Astrocyte (in vitro differentiated cells and primary cell): ENCODE measurements at regions not wholly inside any gene's neighbourhood (a gene's known extent, or its start where the extent isn't known, plus 50 kb on each side); places are given as distances from the start of the nearest gene placed in this dataset.

Experiments
- DNase-seq: peaks from one replicate; pipeline ENCODE4 v3.0.0-alpha.2; 2010; ENCODE audit warnings: low read depth
- FAIRE-seq: peaks from 2 replicates; lab custom pipeline; 2011; peaks lifted over from hg19 to GRCh38; lab: Jason Lieb, UNC
- H2AFZ ChIP-seq: 2 replicates; pipeline ENCODE4 v1.6.0; 2012; ENCODE audit warnings: low read depth, low read length, inconsistent platforms
- H3K27ac ChIP-seq: 2 replicates; pipeline ENCODE4 v1.5.1; 2011; ENCODE audit warnings: low read depth, low read length, inconsistent platforms
- H3K27me3 ChIP-seq: 2 replicates; pipeline ENCODE4 v1.6.0; 2011; ENCODE audit warnings: low read length, inconsistent platforms; ENCODE audit not compliant: insufficient read depth
- H3K36me3 ChIP-seq: 2 replicates; pipeline ENCODE4 v1.5.1; 2011; ENCODE audit warnings: low read length, inconsistent platforms; ENCODE audit not compliant: insufficient read depth
- H3K4me1 ChIP-seq: 2 replicates; pipeline ENCODE4 v1.5.1; 2011; ENCODE audit warnings: low read length, inconsistent platforms; ENCODE audit not compliant: insufficient read depth
- H3K4me2 ChIP-seq: 2 replicates; pipeline ENCODE4 v1.6.0; 2012; ENCODE audit warnings: low read length, inconsistent platforms
- H3K4me3 ChIP-seq: 2 replicates; pipeline ENCODE4 v1.5.1; 2011; ENCODE audit warnings: low read depth, mild to moderate bottlenecking, low read length, inconsistent platforms; ENCODE audit not compliant: insufficient read depth
- H3K79me2 ChIP-seq: 2 replicates; pipeline ENCODE4 v1.6.0; 2012; ENCODE audit warnings: mild to moderate bottlenecking, low read length, inconsistent platforms; ENCODE audit not compliant: insufficient read depth
- H3K9ac ChIP-seq: 2 replicates; pipeline ENCODE4 v1.6.0; 2012; ENCODE audit warnings: mild to moderate bottlenecking, low read length, inconsistent platforms
- H3K9me3 ChIP-seq: 2 replicates; pipeline ENCODE4 v1.5.1; 2012; ENCODE audit warnings: low read depth, mild to moderate bottlenecking, low read length, inconsistent platforms; ENCODE audit not compliant: insufficient read depth
- H4K20me1 ChIP-seq: 2 replicates; pipeline ENCODE4 v1.6.0; 2012; ENCODE audit warnings: low read length, inconsistent platforms; ENCODE audit not compliant: insufficient read depth
- H3K27ac Mint-ChIP-seq: one replicate; pipeline ENCODE4 v1.8.0; 2021; ENCODE audit warnings: mild to moderate bottlenecking, mixed read lengths; ENCODE audit not compliant: unreplicated experiment
- H3K27me3 Mint-ChIP-seq: one replicate; pipeline ENCODE4 v1.8.0; 2021; ENCODE audit warnings: low read depth, mixed read lengths; ENCODE audit not compliant: unreplicated experiment
- H3K36me3 Mint-ChIP-seq: one replicate; pipeline ENCODE4 v1.8.0; 2021; ENCODE audit warnings: low read depth, mixed read lengths; ENCODE audit not compliant: unreplicated experiment
- H3K4me1 Mint-ChIP-seq: one replicate; pipeline ENCODE4 v1.8.0; 2021; ENCODE audit warnings: low read depth, mixed read lengths; ENCODE audit not compliant: unreplicated experiment
- H3K4me3 Mint-ChIP-seq: one replicate; pipeline ENCODE4 v1.8.0; 2021; ENCODE audit warnings: mild to moderate bottlenecking, moderate library complexity, mixed read lengths; ENCODE audit not compliant: unreplicated experiment
- H3K9me3 Mint-ChIP-seq: one replicate; pipeline ENCODE4 v1.8.0; 2021; ENCODE audit warnings: mild to moderate bottlenecking, mixed read lengths; ENCODE audit not compliant: unreplicated experiment
- EZH2 ChIP-seq: IDR thresholded peaks from 2 replicates; pipeline ENCODE4 v1.6.1; 2012; ENCODE audit warnings: mild to moderate bottlenecking, low read length, inconsistent platforms; ENCODE audit not compliant: insufficient read depth
- TF ChIP-seq, protein P1 (sequence below): IDR thresholded peaks from 2 replicates; pipeline ENCODE4 v1.5.1; 2011; ENCODE audit warnings: low read depth, mild to moderate bottlenecking, inconsistent platforms, low read length, moderate library complexity; ENCODE audit not compliant: insufficient read depth

DNA sequence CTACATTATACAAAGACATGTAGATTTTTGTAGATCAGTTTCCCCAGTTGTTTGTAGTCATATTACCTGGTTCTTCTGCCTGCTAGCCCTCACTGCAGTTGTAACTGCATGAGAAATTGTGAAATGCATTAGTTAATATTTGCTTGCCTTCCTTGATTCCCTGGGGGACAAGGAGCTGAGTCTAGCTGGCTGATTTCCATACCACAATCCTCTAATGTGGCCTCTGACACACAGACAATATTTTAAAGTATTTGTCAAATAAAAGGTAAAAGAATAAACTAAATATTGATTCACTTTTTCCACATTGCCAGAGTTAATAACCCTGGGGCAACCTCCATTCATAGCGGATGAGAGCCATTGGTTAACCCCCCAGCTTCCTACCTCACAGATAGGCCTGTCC is 128.8 kb upstream of the TMEM132C start:
- Histone ChIP-seq H4K20me1 (no peaks in the 10 kb centered on the region), H2AFZ (no peak overlapping the region), H3K9me3 (no peaks in the 10 kb centered on the region), H3K4me3 (no peak overlapping the region), H3K79me2 (no peaks in the 10 kb centered on the region), H3K4me2 (no peak overlapping the region), H3K4me1 (no peaks in the 10 kb centered on the region), H3K9ac (no peak overlapping the region), H3K36me3 (no peaks in the 10 kb centered on the region), H3K27me3 (no peaks in the 10 kb centered on the region), H3K27ac (no peak overlapping the region)
- Mint-ChIP-seq H3K4me1 (no peaks in the 10 kb centered on the region), H3K36me3 (no peaks in the 10 kb centered on the region), H3K27ac (no peak overlapping the region), H3K4me3 (no peak overlapping the region), H3K9me3 (peaks cover 5% of the 10 kb centered on the region), H3K27me3 (no peaks in the 10 kb centered on the region)
- no peak for FAIRE-seq
- DNase-seq: no peak
- TF ChIP-seq, protein P1, sequence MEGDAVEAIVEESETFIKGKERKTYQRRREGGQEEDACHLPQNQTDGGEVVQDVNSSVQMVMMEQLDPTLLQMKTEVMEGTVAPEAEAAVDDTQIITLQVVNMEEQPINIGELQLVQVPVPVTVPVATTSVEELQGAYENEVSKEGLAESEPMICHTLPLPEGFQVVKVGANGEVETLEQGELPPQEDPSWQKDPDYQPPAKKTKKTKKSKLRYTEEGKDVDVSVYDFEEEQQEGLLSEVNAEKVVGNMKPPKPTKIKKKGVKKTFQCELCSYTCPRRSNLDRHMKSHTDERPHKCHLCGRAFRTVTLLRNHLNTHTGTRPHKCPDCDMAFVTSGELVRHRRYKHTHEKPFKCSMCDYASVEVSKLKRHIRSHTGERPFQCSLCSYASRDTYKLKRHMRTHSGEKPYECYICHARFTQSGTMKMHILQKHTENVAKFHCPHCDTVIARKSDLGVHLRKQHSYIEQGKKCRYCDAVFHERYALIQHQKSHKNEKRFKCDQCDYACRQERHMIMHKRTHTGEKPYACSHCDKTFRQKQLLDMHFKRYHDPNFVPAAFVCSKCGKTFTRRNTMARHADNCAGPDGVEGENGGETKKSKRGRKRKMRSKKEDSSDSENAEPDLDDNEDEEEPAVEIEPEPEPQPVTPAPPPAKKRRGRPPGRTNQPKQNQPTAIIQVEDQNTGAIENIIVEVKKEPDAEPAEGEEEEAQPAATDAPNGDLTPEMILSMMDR: no peak
- no peak for TF ChIP-seq EZH2

DNA sequence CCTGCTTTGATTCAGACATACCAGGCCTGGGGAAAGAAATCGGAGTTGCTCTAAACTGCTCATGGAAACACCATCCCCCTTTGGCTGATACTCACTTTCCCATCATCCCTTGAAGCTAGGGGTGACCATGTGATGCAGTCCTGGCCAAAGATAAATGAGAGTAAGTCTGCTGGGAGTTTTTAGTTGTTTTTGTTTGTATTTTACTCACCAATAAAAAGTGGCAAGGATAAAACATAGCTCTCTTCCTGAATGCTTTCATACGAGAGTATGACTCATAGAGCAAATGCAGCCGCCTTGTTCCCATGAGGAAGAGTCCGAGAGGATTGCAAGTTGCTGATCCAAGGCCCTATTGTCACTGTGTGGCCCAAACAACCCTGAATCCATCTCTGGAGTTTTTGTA is 126.4 kb upstream of the TMEM132C start:
- H3K9ac ChIP-seq: no peak overlapping the region
- no peak overlapping the region for H3K27ac ChIP-seq
- no peaks in the 10 kb centered on the region for H3K79me2 ChIP-seq
- DNase-seq (no peak), FAIRE-seq (no peak)
- Mint-ChIP-seq H3K4me1 (no peaks in the 10 kb centered on the region), H3K9me3 (peaks cover 13% of the 10 kb centered on the region), H3K36me3 (no peaks in the 10 kb centered on the region), H3K27me3 (no peaks in the 10 kb centered on the region), H3K4me3 (no peak overlapping the region), H3K27ac (no peak overlapping the region)
- no peak for TF ChIP-seq EZH2
- TF ChIP-seq, protein P1: no peak
- no peaks in the 10 kb centered on the region for H3K4me1 ChIP-seq
- H3K4me2 ChIP-seq: no peak overlapping the region
- no peaks in the 10 kb centered on the region for H3K9me3 ChIP-seq
- no peaks in the 10 kb centered on the region for H3K27me3 ChIP-seq
- no peaks in the 10 kb centered on the region for H4K20me1 ChIP-seq
- H2AFZ ChIP-seq: no peak overlapping the region
- no peaks in the 10 kb centered on the region for H3K36me3 ChIP-seq
- H3K4me3 ChIP-seq: no peak overlapping the region

DNA sequence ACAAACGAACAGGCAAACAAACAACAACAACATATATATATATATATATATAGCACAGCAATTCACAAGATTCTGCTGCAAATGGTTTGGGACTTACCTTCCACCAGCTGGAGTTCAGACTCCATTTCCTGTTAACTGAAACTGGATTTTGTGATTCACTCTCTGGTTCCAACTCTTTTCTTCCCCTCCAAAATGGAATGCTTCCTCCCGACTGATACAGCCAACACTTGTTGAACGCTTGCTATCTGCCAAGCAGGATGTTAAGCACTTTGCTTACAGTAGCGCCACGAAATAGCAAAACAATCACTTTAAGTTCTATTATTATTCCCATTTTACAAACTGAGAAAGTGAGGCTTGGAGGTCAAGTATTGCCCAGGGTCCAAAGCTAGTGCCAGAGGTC is 116.0 kb upstream of the TMEM132C start:
- DNase-seq: no peak
- peaks cover 13% of the 10 kb centered on the region for H3K9me3 Mint-ChIP-seq
- Histone ChIP-seq H3K79me2 (no peaks in the 10 kb centered on the region), H3K27me3 (no peaks in the 10 kb centered on the region), H2AFZ (no peak overlapping the region), H3K36me3 (no peaks in the 10 kb centered on the region), H3K4me2 (no peak overlapping the region), H3K9me3 (no peaks in the 10 kb centered on the region), H3K27ac (no peak overlapping the region), H3K4me1 (no peaks in the 10 kb centered on the region), H3K4me3 (no peak overlapping the region), H4K20me1 (no peaks in the 10 kb centered on the region), H3K9ac (no peak overlapping the region)
- H3K27ac Mint-ChIP-seq: no peak overlapping the region
- H3K36me3 Mint-ChIP-seq: no peaks in the 10 kb centered on the region
- H3K4me1 Mint-ChIP-seq: no peaks in the 10 kb centered on the region
- TF ChIP-seq, protein P1: no peak
- H3K4me3 Mint-ChIP-seq: no peak overlapping the region
- FAIRE-seq: no peak
- H3K27me3 Mint-ChIP-seq: no peaks in the 10 kb centered on the region
